Activated CD4-positive, alpha-beta T cell treated with anti-CD3 and anti-CD28 coated beads, Interleukin-2, amount 50 U/mL, for 1 hour (primary cell): ENCODE measurements at regions not wholly inside any gene's neighbourhood (a gene's known extent, or its start where the extent isn't known, plus 50 kb on each side); places are given as distances from the start of the nearest gene placed in this dataset.

Experiments used
- DNase-seq: peaks from one replicate; pipeline ENCODE4 v3.0.0-alpha.2; 2020

DNA sequence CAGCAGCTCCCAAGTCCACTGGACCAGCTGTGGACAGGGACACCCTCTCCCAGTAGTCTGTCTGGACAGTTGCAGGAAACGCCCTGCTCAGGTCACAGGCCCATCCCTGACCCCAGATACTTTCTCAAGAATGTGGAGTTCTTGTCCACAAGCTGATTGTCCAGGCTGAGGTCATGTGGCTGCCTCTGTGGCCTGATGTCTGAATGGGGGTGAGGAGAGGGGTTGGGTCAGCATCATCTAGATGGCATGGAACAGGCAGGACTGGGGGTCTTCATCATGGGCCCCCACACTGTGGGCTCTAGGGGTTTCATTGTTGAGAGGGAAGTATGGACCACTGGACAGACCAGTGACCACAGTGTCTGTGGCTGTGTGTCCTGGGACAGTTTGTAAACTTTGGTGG is 1015.0 kb downstream of the TBC1D22A start:
- no peak for DNase-seq

- DNase-seq: no peak
Measured at GRCh38 chr22:47776329-47776728, 1013.9 kb downstream of the TBC1D22A start.

GRCh38 chr22:47775686-47776085 is 1013.2 kb downstream of the TBC1D22A start:
- no peak for DNase-seq

DNA sequence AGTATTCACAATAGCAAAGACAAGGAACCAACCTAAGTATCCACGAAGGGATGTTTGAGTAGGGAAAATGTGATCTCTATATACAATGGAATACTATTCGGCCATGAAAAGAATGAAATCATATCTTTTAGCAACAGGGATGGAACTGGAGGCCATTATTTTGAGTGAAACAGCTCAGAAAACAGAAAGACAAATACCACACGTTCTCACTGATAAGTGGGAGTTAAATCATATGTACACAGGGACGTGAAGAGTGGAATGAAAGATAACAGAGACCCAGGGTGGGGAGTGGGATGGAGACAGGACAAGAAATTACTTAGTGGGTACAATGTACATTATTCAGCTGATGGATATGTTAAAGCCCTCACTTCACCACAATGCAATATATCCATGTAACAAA is 1012.7 kb downstream of the TBC1D22A start:
- DNase-seq: no peak

DNA sequence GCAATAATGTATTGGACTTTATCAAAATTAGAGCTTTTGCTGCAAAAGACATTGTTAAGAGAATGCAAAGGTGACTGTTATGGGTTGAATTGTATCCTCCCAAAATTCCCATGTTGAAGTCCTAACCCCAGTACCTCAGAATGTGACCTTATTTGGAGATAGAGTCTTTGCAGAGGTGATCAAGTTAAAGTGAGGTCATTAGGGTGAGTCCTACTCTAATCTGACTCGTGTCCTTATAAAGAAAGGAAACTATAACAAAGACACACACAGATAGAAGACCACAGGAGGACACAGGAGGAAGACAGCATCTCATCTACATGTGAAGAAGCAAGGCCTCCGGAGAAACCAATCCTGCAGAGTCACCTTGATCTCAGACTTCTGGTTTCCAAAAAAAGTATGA is 1011.2 kb downstream of the TBC1D22A start:
- no peak for DNase-seq

DNA sequence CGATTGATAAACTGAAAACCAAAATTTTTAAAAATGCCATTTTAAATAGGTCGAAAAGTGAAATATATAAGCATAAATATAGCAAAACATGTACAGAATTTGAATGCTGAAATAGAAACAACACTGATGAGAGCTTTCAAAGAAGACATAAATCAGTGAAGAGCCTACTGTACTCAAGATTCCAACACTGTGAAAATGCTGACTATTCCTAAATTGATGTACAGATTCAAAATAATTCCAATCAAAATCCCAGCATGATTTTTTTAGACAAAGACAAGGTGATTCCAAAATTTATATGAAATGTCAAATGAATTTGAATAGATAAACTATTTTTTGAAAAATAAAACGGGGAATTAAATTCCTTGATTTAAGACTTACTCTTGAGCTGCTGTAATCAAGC is 1010.4 kb downstream of the TBC1D22A start:
- no peak for DNase-seq

GRCh38 chr22:47769652-47770051 is 1007.2 kb downstream of the TBC1D22A start:
- no peak for DNase-seq

- no peak for DNase-seq
Measured at GRCh38 chr22:47768027-47768426, 1005.6 kb downstream of the TBC1D22A start.

DNA sequence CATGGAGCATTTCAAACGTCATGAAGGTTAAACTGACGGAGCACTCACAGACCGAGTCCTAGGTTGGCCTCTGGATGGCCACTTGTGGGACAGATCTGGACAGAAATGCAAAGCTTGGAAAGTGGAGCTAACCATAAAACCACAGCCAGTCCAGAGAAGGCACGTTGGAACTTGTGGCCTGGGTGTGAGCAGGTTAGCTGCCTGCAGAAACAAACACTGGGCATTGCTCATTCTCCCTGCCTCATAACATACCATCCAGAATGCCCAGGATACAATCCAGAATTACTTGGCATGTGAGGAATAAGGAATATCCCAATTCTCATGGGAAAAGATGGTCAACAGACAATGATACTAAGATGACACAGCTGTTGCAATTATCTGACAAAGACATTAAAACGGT is 1005.0 kb downstream of the TBC1D22A start:
- no peak for DNase-seq

- no peak for DNase-seq
Measured at GRCh38 chr22:47765757-47766156, 1003.3 kb downstream of the TBC1D22A start.

DNA sequence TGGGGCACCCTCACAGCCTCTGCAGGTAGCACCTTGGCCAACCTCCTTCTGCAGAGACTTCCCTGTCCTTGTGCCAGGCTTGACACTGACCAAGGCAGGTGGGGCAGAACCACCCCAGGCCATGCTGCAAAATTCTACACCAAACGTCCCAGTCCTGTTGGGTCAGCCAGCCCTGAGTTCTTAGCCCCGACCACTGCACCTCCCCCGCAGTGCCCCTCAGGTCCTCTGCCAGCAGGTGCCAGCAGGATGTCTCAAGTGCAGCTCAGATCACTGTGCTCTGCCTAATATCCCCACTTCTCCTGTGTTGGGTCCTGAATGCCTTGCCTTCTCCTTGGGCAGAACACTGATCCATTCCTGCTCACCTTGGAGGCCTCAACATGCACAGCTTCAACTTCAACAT is 999.7 kb downstream of the TBC1D22A start:
- DNase-seq: no peak

GRCh38 chr22:47759909-47760308 is 997.5 kb downstream of the TBC1D22A start:
- DNase-seq: no peak

DNA sequence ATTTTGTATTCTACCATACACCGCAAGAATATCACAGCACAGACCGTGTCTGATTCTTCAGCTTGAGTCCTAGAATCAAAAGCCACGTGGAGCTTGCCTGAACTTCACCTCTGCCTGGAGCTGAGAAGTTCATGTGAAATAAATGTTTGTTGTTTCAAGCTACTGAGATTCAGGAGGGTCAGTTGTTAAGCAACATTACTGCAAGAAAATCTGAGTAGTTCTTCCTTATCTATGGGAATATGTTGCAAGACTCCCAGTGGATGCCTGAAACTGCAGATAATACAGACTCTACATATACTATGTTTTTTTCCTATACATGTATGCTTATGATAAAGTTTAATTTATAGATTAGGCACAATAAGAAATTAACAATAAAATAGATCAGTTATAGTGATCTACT is 995.3 kb downstream of the TBC1D22A start:
- no peak for DNase-seq

DNA sequence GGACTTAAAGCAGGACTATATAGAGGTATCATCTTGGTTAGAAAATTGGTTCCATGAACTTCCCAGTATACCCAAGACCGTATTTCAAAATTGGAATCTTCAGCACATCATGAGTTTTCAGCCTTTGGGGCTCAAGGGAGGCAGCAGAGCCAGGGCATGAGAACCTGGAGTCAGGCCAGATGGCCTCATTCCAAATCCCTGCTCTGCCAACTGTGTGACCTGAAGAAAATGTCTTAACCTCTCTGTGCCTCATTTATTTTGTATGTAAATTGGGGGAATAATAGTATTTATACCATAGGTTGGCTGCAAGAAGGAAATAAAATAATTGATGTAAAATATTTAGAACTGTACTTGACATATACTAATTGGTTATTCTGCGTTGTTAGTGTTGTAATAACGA is 987.6 kb downstream of the TBC1D22A start:
- no peak for DNase-seq

- DNase-seq: no peak
Measured at GRCh38 chr22:47748957-47749356, 986.5 kb downstream of the TBC1D22A start.

GRCh38 chr22:47748271-47748670 is 985.8 kb downstream of the TBC1D22A start:
- no peak for DNase-seq

DNA sequence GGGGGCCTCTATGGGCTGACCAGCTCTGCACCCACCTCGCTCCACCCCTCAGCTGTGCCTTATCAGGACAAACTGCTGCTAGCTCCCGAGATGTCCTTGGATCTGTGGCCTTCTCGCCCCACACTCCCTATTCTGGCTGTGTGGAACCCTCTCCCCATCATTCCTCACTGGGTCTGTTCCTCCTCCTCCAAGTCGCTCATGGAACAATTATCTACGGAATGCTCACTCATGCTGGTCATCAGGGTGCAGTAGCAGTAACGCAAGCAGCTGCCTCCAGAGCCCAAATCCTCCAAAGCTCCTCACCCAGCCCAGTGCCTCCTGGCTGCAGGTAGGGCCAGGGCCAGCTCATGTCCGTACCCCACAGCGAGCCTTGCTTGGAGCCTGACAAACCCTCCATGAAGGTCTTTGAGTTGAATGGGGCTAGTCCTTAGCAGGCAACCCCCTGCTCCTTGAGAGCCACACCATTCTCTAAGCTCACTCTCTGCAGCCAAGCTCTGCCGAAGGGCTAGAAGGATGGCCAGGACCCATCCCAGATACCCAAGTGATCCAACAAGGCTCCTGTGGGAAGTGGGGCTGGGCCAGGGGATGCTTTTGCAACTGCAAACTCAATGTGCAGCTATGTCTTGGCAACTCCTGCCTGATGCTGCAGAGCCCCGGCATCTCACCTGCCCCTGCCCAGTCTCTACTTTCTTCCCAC is 977.8 kb downstream of the TBC1D22A start:
- no peak for DNase-seq

GRCh38 chr22:47739291-47740015 is 977.0 kb downstream of the TBC1D22A start:
- no peak for DNase-seq

- no peak for DNase-seq
Measured at GRCh38 chr22:47738472-47739013, 976.1 kb downstream of the TBC1D22A start.

DNA sequence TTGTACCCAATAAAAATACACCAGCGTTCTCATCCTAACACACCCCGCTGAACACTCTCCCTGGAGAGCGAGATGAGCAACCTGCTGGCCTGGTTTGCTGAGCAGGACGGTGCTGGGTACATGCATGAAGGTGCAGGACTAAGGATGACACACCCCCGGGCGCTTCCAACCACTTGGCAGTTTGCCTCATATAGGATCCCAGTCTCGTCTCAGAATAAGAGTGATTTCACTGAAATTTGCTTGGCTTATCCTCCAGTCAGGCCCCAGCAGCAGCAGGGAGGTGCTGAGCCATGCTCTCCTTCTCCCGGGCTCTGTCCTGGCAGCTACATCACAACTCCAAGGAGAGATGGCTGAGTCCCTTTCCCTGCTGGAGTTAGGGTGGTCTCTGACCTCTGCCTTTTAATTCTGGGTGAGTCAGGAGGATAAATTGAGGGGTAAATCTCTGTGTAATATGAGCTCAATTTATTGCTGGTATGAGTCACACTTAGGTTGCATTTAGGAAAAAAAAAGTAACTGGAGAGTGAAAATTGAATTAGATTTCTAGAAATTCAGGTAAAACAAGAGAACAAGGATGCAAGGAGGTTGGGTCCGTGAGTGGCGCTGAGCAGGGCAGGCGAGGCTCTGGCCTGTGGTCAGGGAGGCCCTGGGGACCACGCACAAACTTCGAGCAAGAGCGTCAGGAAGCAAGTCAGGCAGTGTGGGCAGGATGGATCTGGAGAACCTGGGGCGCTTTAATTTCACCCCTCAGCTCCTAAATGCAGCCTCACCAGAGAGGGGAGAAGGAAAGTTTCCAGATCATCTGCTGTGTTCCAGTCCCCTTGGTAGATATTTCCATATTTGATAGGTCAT is 974.0 kb downstream of the TBC1D22A start:
- DNase-seq: no peak

DNA sequence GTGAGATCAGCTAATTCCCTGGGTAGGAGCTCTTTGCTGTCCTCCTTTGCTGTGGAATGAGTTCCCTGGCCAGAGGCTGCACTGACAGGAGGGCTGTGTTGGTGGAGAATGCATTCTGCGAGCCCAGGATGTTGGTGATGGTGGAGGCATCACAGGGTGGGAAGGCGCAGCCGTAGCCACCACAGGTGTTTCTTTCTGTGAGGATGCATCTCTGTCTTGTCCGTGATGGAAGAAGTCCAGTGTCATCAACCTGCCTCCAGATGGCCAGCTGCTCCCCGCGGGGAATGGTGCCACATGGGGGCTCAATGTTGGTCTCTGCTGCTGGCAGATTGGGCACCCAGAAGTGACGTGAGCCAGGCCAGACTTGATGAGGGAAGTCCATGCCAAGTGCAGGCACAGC is 972.1 kb downstream of the TBC1D22A start:
- DNase-seq: no peak

DNA sequence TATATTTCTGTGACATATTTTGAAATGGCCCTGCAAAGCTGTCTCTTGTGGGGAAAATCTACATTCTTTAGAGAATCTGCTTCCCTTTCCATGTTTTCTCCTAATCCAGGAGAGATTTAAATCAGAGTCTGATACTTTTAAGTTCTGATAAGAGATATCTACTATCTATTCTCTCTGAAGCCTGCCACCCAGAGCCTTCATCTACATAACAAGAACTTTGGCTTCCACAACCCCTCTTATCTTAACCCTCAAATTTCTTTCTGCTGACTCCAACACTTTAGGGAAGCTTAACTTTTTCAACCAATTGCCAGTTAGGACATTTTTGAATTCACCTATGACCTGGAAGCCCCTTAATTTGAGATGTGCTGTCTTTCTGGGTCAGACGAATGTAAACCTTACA is 965.2 kb downstream of the TBC1D22A start:
- DNase-seq: no peak

- no peak for DNase-seq
Measured at GRCh38 chr22:47724751-47725150, 962.3 kb downstream of the TBC1D22A start.

GRCh38 chr22:47724030-47724429 is 961.6 kb downstream of the TBC1D22A start:
- DNase-seq: no peak
